ENCODE measurements at regions not wholly inside any gene's neighbourhood (a gene's known extent, or its start where the extent isn't known, plus 50 kb on each side); places are given as distances from the start of the nearest gene placed in this dataset.

GRCh38 chr7:156140447-156140846 is 328.2 kb upstream of the SHH start:
- H3K9me3 Mint-ChIP-seq = no peaks in the 10 kb centered on the region
- intact Hi-C loops (cut with micrococcal nuclease) = no loop called here

GRCh38 chr7:156139633-156140032 is 327.4 kb upstream of the SHH start:
- H3K36me3 Mint-ChIP-seq (ENCODE audit: low read depth) = no peaks in the 10 kb centered on the region
- no peak overlapping the region for H3K4me3 Mint-ChIP-seq
- no peak overlapping the region for H3K27ac Mint-ChIP-seq
- intact Hi-C loops (cut with micrococcal nuclease) = no loop called here
- no peaks in the 10 kb centered on the region for H3K9me3 Mint-ChIP-seq
- H3K27me3 Mint-ChIP-seq = peaks cover 3% of the 10 kb centered on the region
- no peaks in the 10 kb centered on the region for H3K4me1 Mint-ChIP-seq (ENCODE audit: low read depth)

More at GRCh38 chr7:156140447-156140846, 328.2 kb upstream of the SHH start:
- no peaks in the 10 kb centered on the region for H3K4me1 Mint-ChIP-seq (ENCODE audit: low read depth)
- no peak overlapping the region for H3K4me3 Mint-ChIP-seq
- no peak overlapping the region for H3K27ac Mint-ChIP-seq
- H3K36me3 Mint-ChIP-seq (ENCODE audit: low read depth) = no peaks in the 10 kb centered on the region
- H3K27me3 Mint-ChIP-seq = peaks cover 3% of the 10 kb centered on the region

GRCh38 chr7:156139112-156139511 is 326.8 kb upstream of the SHH start:
- Mint-ChIP-seq H3K36me3 (ENCODE audit: low read depth) (no peaks in the 10 kb centered on the region), H3K27me3 (peaks cover 3% of the 10 kb centered on the region), H3K4me3 (no peak overlapping the region), H3K27ac (no peak overlapping the region), H3K4me1 (ENCODE audit: low read depth) (no peaks in the 10 kb centered on the region), H3K9me3 (no peaks in the 10 kb centered on the region)
- intact Hi-C loops (cut with micrococcal nuclease) = no loop called here

- no peaks in the 10 kb centered on the region for H3K4me1 Mint-ChIP-seq (ENCODE audit: low read depth)
- intact Hi-C loops (cut with micrococcal nuclease) = no loop called here
Measured at GRCh38 chr7:156131881-156132280, 319.6 kb upstream of the SHH start.

GRCh38 chr7:156129522-156129921 is 317.3 kb upstream of the SHH start:
- H3K4me3 Mint-ChIP-seq = no peak overlapping the region
- H3K4me1 Mint-ChIP-seq (ENCODE audit: low read depth) = no peaks in the 10 kb centered on the region
- intact Hi-C loops (cut with micrococcal nuclease) = no loop called here
- no peaks in the 10 kb centered on the region for H3K9me3 Mint-ChIP-seq
- H3K36me3 Mint-ChIP-seq (ENCODE audit: low read depth) = no peaks in the 10 kb centered on the region
- H3K27ac Mint-ChIP-seq = no peak overlapping the region
- H3K27me3 Mint-ChIP-seq = no peaks in the 10 kb centered on the region

More at GRCh38 chr7:156131881-156132280, 319.6 kb upstream of the SHH start:
- Mint-ChIP-seq H3K27ac (no peak overlapping the region), H3K4me3 (no peak overlapping the region), H3K9me3 (no peaks in the 10 kb centered on the region), H3K36me3 (ENCODE audit: low read depth) (no peaks in the 10 kb centered on the region), H3K27me3 (no peaks in the 10 kb centered on the region)

GRCh38 chr7:156128496-156128895 is 316.2 kb upstream of the SHH start:
- H3K9me3 Mint-ChIP-seq = no peaks in the 10 kb centered on the region
- H3K36me3 Mint-ChIP-seq (ENCODE audit: low read depth) = no peaks in the 10 kb centered on the region
- no peak overlapping the region for H3K4me3 Mint-ChIP-seq
- H3K27ac Mint-ChIP-seq = no peak overlapping the region
- intact Hi-C loops (cut with micrococcal nuclease) = no loop called here
- H3K4me1 Mint-ChIP-seq (ENCODE audit: low read depth) = no peaks in the 10 kb centered on the region
- no peaks in the 10 kb centered on the region for H3K27me3 Mint-ChIP-seq

- H3K27me3 Mint-ChIP-seq = no peaks in the 10 kb centered on the region
- no peak overlapping the region for H3K27ac Mint-ChIP-seq
- intact Hi-C loops (cut with micrococcal nuclease) = no loop called here
- H3K36me3 Mint-ChIP-seq (ENCODE audit: low read depth) = no peaks in the 10 kb centered on the region
- H3K4me1 Mint-ChIP-seq (ENCODE audit: low read depth) = no peaks in the 10 kb centered on the region
- no peaks in the 10 kb centered on the region for H3K9me3 Mint-ChIP-seq
- H3K4me3 Mint-ChIP-seq = no peak overlapping the region
Measured at GRCh38 chr7:156127166-156128134, 315.2 kb upstream of the SHH start.

- no peaks in the 10 kb centered on the region for H3K4me1 Mint-ChIP-seq (ENCODE audit: low read depth)
- H3K36me3 Mint-ChIP-seq (ENCODE audit: low read depth) = no peaks in the 10 kb centered on the region
- intact Hi-C loops (cut with micrococcal nuclease) = no loop called here
- H3K9me3 Mint-ChIP-seq = no peaks in the 10 kb centered on the region
- no peaks in the 10 kb centered on the region for H3K27me3 Mint-ChIP-seq
- H3K27ac Mint-ChIP-seq = no peak overlapping the region
- H3K4me3 Mint-ChIP-seq = no peak overlapping the region
Measured at GRCh38 chr7:156125841-156126730, 313.8 kb upstream of the SHH start.

GRCh38 chr7:156124356-156124755 is 312.1 kb upstream of the SHH start:
- H3K9me3 Mint-ChIP-seq = no peaks in the 10 kb centered on the region

GRCh38 chr7:156123362-156123761 is 311.1 kb upstream of the SHH start:
- Mint-ChIP-seq H3K36me3 (ENCODE audit: low read depth) (no peaks in the 10 kb centered on the region), H3K4me1 (ENCODE audit: low read depth) (no peaks in the 10 kb centered on the region), H3K27me3 (peaks cover 1% of the 10 kb centered on the region), H3K27ac (no peak overlapping the region), H3K9me3 (no peaks in the 10 kb centered on the region), H3K4me3 (no peak overlapping the region)
- intact Hi-C loops (cut with micrococcal nuclease) = no loop called here

More at GRCh38 chr7:156124356-156124755, 312.1 kb upstream of the SHH start:
- intact Hi-C loops (cut with micrococcal nuclease) = no loop called here
- peaks cover 1% of the 10 kb centered on the region for H3K27me3 Mint-ChIP-seq
- no peaks in the 10 kb centered on the region for H3K4me1 Mint-ChIP-seq (ENCODE audit: low read depth)
- H3K36me3 Mint-ChIP-seq (ENCODE audit: low read depth) = no peaks in the 10 kb centered on the region
- H3K4me3 Mint-ChIP-seq = no peak overlapping the region
- H3K27ac Mint-ChIP-seq = no peak overlapping the region

- no peaks in the 10 kb centered on the region for H3K36me3 Mint-ChIP-seq (ENCODE audit: low read depth)
- H3K27me3 Mint-ChIP-seq = peaks cover 1% of the 10 kb centered on the region
- H3K27ac Mint-ChIP-seq = no peak overlapping the region
- intact Hi-C loops (cut with micrococcal nuclease) = no loop called here
- no peaks in the 10 kb centered on the region for H3K9me3 Mint-ChIP-seq
- no peak overlapping the region for H3K4me3 Mint-ChIP-seq
- no peaks in the 10 kb centered on the region for H3K4me1 Mint-ChIP-seq (ENCODE audit: low read depth)
Measured at GRCh38 chr7:156122752-156123354, 310.6 kb upstream of the SHH start.

- H3K4me1 Mint-ChIP-seq (ENCODE audit: low read depth) = no peaks in the 10 kb centered on the region
- intact Hi-C loops (cut with micrococcal nuclease) = no loop called here
- no peaks in the 10 kb centered on the region for H3K9me3 Mint-ChIP-seq
- no peak overlapping the region for H3K4me3 Mint-ChIP-seq
- no peak overlapping the region for H3K27ac Mint-ChIP-seq
- peaks cover 1% of the 10 kb centered on the region for H3K27me3 Mint-ChIP-seq
- no peaks in the 10 kb centered on the region for H3K36me3 Mint-ChIP-seq (ENCODE audit: low read depth)
Measured at GRCh38 chr7:156121956-156122355, 309.7 kb upstream of the SHH start.

- H3K27ac Mint-ChIP-seq = no peak overlapping the region
- no peaks in the 10 kb centered on the region for H3K9me3 Mint-ChIP-seq
- intact Hi-C loops (cut with micrococcal nuclease) = no loop called here
- H3K27me3 Mint-ChIP-seq = peaks cover 1% of the 10 kb centered on the region
- H3K4me1 Mint-ChIP-seq (ENCODE audit: low read depth) = no peaks in the 10 kb centered on the region
- H3K36me3 Mint-ChIP-seq (ENCODE audit: low read depth) = no peaks in the 10 kb centered on the region
- H3K4me3 Mint-ChIP-seq = no peak overlapping the region
Measured at GRCh38 chr7:156121434-156121833, 309.2 kb upstream of the SHH start.

- Mint-ChIP-seq H3K27me3 (peaks cover 1% of the 10 kb centered on the region), H3K4me3 (no peak overlapping the region)
- intact Hi-C loops (cut with micrococcal nuclease) = no loop called here
Measured at GRCh38 chr7:156120552-156120951, 308.3 kb upstream of the SHH start.

More at GRCh38 chr7:156120552-156120951, 308.3 kb upstream of the SHH start:
- Mint-ChIP-seq H3K36me3 (ENCODE audit: low read depth) (no peaks in the 10 kb centered on the region), H3K9me3 (no peaks in the 10 kb centered on the region), H3K27ac (no peak overlapping the region), H3K4me1 (ENCODE audit: low read depth) (no peaks in the 10 kb centered on the region)

Data from dendritic cell treated with granulocyte-macrophage colony-stimulating factor and Interleukin-4, amounts not matched to agents 40 ng/mL and 50 ng/mL, for 4 days (primary cell).